ENCODE measurements at regions not wholly inside any gene's neighbourhood (a gene's known extent, or its start where the extent isn't known, plus 50 kb on each side); places are given as distances from the start of the nearest gene placed in this dataset.

- peaks cover 8% of the 10 kb centered on the region for H3K4me1 Mint-ChIP-seq (ENCODE audit: unreplicated experiment)
- no peak for TF ChIP-seq CTCF (IDR thresholded peaks at IDR 0.05; ENCODE audit: unreplicated experiment)
- H3K36me3 Mint-ChIP-seq (ENCODE audit: low read depth, unreplicated experiment) = no peaks in the 10 kb centered on the region
- peaks cover 2% of the 10 kb centered on the region for H3K27me3 Mint-ChIP-seq (ENCODE audit: unreplicated experiment)
- H3K4me3 Mint-ChIP-seq (ENCODE audit: unreplicated experiment) = no peak overlapping the region
- no peak overlapping the region for H3K27ac Mint-ChIP-seq (ENCODE audit: unreplicated experiment)
- H3K9me3 Mint-ChIP-seq (ENCODE audit: unreplicated experiment) = no peaks in the 10 kb centered on the region
- DNase-seq (ENCODE audit: low spot score) = no peak
Measured at GRCh38 chr10:4004990-4005389, 220.0 kb upstream of the KLF6 start.

DNA sequence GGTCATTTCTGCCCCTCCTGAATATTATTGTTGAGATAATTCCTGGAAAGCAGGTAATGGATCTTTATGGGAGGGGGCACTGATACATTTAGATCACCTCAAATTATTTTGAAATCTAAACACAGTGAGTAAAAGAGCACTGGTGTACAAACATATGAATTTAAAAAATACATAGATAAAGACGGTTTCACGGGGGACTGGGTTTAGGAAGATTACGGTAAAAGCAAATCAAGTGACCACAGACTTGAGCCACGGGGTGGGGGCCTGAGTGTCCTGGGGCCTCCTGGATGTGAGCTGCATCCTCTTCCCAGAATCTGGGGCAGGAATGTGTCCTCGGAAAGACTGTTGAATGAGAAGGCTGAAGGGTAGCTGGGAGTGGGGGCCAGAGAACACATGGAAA, 219.1 kb upstream of the KLF6 start:
- TF ChIP-seq CTCF (IDR thresholded peaks at IDR 0.05; ENCODE audit: unreplicated experiment) = no peak
- Mint-ChIP-seq H3K27me3 (ENCODE audit: unreplicated experiment) (peaks cover 2% of the 10 kb centered on the region), H3K36me3 (ENCODE audit: low read depth, unreplicated experiment) (no peaks in the 10 kb centered on the region), H3K9me3 (ENCODE audit: unreplicated experiment) (no peaks in the 10 kb centered on the region), H3K4me1 (ENCODE audit: unreplicated experiment) (peaks cover 8% of the 10 kb centered on the region), H3K4me3 (ENCODE audit: unreplicated experiment) (no peak overlapping the region), H3K27ac (ENCODE audit: unreplicated experiment) (no peak overlapping the region)
- no peak for DNase-seq (ENCODE audit: low spot score)

GRCh38 chr10:4003348-4003973, 218.5 kb upstream of the KLF6 start:
- peaks cover 2% of the 10 kb centered on the region for H3K27me3 Mint-ChIP-seq (ENCODE audit: unreplicated experiment)
- H3K4me3 Mint-ChIP-seq (ENCODE audit: unreplicated experiment) = no peak overlapping the region
- H3K36me3 Mint-ChIP-seq (ENCODE audit: low read depth, unreplicated experiment) = no peaks in the 10 kb centered on the region
- DNase-seq (ENCODE audit: low spot score) = no peak
- no peaks in the 10 kb centered on the region for H3K9me3 Mint-ChIP-seq (ENCODE audit: unreplicated experiment)
- H3K4me1 Mint-ChIP-seq (ENCODE audit: unreplicated experiment) = peaks cover 8% of the 10 kb centered on the region
- no peak for TF ChIP-seq CTCF (IDR thresholded peaks at IDR 0.05; ENCODE audit: unreplicated experiment)
- H3K27ac Mint-ChIP-seq (ENCODE audit: unreplicated experiment) = no peak overlapping the region

GRCh38 chr10:4001811-4002210, 216.8 kb upstream of the KLF6 start:
- TF ChIP-seq CTCF (IDR thresholded peaks at IDR 0.05; ENCODE audit: unreplicated experiment) = no peak
- H3K4me3 Mint-ChIP-seq (ENCODE audit: unreplicated experiment) = no peak overlapping the region
- H3K4me1 Mint-ChIP-seq (ENCODE audit: unreplicated experiment) = peaks cover 8% of the 10 kb centered on the region
- peaks cover 2% of the 10 kb centered on the region for H3K27me3 Mint-ChIP-seq (ENCODE audit: unreplicated experiment)
- no peak overlapping the region for H3K27ac Mint-ChIP-seq (ENCODE audit: unreplicated experiment)
- H3K36me3 Mint-ChIP-seq (ENCODE audit: low read depth, unreplicated experiment) = no peaks in the 10 kb centered on the region
- H3K9me3 Mint-ChIP-seq (ENCODE audit: unreplicated experiment) = no peaks in the 10 kb centered on the region
- DNase-seq (ENCODE audit: low spot score) = no peak

- peaks cover 2% of the 10 kb centered on the region for H3K27me3 Mint-ChIP-seq (ENCODE audit: unreplicated experiment)
- H3K9me3 Mint-ChIP-seq (ENCODE audit: unreplicated experiment) = no peaks in the 10 kb centered on the region
- H3K4me3 Mint-ChIP-seq (ENCODE audit: unreplicated experiment) = no peak overlapping the region
- H3K4me1 Mint-ChIP-seq (ENCODE audit: unreplicated experiment) = peaks cover 8% of the 10 kb centered on the region
- TF ChIP-seq CTCF (IDR thresholded peaks at IDR 0.05; ENCODE audit: unreplicated experiment) = no peak
- DNase-seq (ENCODE audit: low spot score) = no peak
- no peaks in the 10 kb centered on the region for H3K36me3 Mint-ChIP-seq (ENCODE audit: low read depth, unreplicated experiment)
- H3K27ac Mint-ChIP-seq (ENCODE audit: unreplicated experiment) = no peak overlapping the region
Measured at GRCh38 chr10:3999642-4000041, 214.6 kb upstream of the KLF6 start.

All from endothelial cell (in vitro differentiated cells).